NCI-H2107 treated with DMSO at 0.1 percent for 48 hours (cell line): ENCODE measurements at regions not wholly inside any gene's neighbourhood (a gene's known extent, or its start where the extent isn't known, plus 50 kb on each side); places are given as distances from the start of the nearest gene placed in this dataset.
A peak's percentile ranks its signal among the peaks of the same experiment; 100 is the strongest.

ENCODE experiments used
- DNase-seq: peaks from one replicate; lab custom pipeline; 2025; ENCODE audit not compliant: unreplicated experiment; lab: John Stamatoyannopoulos, UW

DNA sequence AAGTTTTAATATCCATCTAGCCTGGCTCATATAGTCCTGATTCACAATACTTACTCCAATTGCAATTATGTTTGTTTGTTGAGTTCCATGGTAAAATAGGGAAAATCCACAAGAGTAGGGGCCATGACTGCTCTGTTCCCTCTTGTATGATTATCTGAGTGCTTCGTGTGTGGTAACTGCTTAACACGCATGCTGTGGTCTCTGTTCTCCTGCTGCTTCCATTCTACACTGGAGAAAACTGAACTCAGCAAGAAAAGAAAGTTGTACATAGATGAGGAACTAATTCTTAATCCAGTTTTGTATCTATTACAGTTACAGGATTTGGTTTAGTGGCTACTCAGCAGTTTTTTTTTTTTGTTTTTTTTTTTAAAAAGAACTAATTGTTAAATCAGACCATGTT, 223.0 kb upstream of the SATB1 start:
- DNase-seq, result no peak

- no peak for DNase-seq
These were observed 220.5 kb upstream of the SATB1 start for GRCh38 chr3:18645619-18646018.

DNA sequence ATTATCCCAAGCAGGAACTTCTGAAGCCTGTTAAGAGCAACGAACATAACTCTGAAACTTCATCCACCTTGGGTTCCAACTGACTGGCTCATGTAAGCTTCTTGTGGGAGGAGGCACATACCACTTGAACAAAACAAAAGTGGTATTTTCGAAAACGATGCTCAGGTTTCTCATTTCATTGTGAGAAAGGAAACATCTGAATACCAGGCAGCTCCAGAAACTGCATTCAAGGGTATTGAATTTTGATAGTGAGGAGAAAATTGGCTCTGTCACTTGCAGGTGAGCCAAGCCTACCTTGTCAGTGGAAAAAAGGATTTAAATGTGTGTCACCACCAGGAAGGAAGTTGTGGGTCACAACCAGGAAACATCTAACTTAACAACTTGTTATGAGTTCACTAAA, 218.1 kb upstream of the SATB1 start:
- DNase-seq, result peak; percentile 10

GRCh38 chr3:18641916-18642315, 216.8 kb upstream of the SATB1 start:
- no peak for DNase-seq

DNA sequence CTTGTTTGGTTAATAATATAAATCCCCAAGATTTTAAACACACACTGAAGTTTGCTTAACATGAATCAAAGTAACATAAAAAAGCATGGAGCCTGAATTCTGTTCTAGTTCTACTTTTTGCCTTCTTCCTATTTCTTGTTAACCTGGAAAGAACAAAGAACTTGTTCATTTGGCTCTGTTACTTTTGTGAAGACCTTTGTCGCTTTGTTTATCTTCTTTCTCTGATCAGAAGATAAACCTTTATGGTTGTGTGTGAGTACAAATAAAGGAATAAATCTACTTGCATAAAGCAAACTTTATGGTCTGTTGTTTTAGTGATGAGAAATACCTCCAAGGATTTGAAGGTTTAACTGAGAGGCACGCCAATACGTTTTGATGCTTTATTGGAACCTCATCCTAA, 210.1 kb upstream of the SATB1 start:
- no peak for DNase-seq

GRCh38 chr3:18634461-18634860, 209.3 kb upstream of the SATB1 start:
- no peak for DNase-seq

GRCh38 chr3:18633002-18633401, 207.9 kb upstream of the SATB1 start:
- DNase-seq, result no peak

- DNase-seq, result no peak
These were observed 205.2 kb upstream of the SATB1 start for GRCh38 chr3:18630295-18630694.

- no peak for DNase-seq
These were observed 199.9 kb upstream of the SATB1 start for GRCh38 chr3:18625085-18625484.

- no peak for DNase-seq
These were observed 198.1 kb upstream of the SATB1 start for GRCh38 chr3:18623220-18623619.

DNA sequence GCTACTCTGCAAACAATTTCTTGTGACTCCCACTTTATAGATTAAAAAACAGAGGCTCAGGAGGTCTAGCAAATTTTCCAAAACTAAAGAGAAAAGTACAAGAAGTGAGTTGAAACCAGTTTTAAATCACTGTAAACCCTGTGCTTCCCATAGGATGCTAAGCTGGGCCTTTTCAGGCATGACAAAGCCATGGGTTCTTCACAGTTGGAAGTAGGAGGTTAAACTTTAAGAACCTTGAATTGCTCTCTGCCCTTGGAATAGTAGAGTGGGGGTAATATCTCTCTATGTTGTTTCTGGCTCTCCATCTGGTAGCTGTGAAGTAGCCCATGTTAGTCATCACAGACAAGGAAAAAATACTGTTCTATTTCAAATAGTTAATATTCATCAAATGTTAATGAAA, 193.6 kb upstream of the SATB1 start:
- DNase-seq, result no peak

- no peak for DNase-seq
These were observed 186.9 kb upstream of the SATB1 start for GRCh38 chr3:18611991-18612390.

GRCh38 chr3:18609187-18609586, 184.0 kb upstream of the SATB1 start:
- DNase-seq, result no peak

GRCh38 chr3:18597919-18598318, 172.8 kb upstream of the SATB1 start:
- no peak for DNase-seq

DNA sequence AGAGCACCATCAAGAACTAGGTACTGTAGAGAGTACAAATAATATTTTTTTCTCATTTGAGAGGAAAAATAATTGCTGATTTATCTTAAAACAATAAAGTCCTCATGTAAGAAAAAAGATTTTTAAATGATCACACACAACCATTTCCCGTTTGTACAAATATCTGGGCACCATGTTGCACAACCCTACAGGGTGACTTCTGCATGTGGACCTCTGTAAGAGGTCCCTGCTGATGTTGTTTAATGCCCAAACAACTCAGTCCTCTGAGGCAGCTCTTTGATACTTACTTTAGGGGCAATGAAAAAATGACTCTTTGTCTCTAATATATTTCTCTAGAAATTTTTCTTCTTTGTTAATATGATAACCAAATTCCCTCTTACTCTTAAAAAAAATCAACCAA, 168.1 kb upstream of the SATB1 start:
- no peak for DNase-seq

- DNase-seq, result no peak
These were observed 166.0 kb upstream of the SATB1 start for GRCh38 chr3:18591120-18591519.

DNA sequence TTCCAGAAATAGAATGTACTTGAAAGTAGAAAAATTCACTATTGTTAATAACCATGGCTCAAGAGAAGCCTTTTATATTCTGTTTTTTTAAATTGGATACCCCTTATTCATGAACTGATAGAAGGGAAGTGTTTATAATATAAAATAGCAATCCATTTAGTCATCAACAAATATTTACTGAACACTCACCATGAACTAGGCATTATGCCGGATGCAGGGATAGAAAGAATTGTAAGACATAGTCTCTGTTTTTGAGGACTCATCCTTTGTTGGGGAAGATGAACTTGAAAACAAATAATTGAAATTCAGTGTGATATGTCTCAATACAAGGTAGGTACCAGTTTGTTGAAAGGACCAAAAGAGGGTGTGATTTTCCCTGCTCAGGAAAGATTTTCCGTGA, 160.9 kb upstream of the SATB1 start:
- no peak for DNase-seq

DNA sequence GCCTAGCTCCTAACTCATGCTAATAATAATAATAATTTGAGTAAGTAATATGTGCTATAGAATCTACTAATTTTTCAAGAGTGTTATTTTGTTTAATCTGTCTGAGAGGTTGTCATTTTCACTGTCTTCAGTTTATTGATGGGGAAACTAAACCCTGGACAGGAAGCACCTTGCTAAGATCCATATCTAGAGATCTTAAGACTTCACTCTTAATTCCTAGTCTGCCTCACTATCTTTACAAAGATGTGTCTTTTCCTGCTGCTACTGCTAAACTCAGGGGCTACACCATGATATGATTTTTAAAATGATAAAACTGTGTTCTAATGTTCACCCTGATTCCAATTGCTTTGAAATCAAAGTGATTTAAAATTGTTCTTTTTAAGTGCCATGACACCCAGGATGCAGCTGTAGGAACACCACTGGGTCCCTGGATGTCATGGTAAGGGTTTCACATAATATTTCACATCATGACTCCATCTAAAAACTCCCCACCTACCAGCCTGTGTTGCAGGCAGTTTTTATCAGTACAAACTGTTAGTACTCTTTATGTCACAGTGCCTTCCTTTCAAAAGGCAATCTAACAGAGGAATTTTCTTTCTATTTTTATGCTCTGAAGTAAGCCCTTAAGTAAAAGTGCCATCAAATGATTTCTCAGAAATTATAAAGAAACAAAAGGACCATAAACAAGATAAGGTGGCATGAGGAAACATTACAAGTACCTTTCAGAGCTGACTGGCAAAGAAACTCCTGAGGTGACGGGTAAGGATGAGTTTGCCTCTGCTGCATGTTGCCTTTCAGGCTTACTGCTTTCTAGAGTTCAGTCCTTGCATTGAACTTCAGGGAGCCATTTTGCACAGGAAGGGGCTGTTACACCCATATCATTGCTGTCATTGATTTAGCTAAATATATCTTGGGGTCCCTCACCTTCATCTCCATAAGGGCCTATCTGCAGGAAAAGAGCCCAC, 160.1 kb upstream of the SATB1 start:
- DNase-seq, result no peak

GRCh38 chr3:18580268-18580667, 155.1 kb upstream of the SATB1 start:
- DNase-seq, result no peak

DNA sequence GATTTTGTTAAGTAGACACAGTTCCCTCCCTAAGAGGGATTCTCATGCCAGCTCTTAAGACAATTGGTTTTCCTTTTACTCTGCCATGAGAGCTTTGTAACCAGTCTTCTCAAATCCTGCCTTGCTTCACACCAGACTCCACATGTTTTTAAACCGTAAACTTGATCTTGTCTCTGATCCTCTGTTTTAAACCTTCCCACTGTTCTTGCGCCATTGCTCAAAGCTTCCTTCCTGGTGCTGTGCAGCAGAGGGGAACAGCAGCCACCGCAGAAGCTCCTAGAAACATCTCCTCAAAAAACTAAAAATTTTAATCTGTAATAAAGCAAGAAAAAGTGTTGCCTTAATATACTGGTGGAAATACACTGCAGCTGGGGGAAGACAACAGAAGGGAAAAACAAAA, 154.5 kb upstream of the SATB1 start:
- no peak for DNase-seq

DNA sequence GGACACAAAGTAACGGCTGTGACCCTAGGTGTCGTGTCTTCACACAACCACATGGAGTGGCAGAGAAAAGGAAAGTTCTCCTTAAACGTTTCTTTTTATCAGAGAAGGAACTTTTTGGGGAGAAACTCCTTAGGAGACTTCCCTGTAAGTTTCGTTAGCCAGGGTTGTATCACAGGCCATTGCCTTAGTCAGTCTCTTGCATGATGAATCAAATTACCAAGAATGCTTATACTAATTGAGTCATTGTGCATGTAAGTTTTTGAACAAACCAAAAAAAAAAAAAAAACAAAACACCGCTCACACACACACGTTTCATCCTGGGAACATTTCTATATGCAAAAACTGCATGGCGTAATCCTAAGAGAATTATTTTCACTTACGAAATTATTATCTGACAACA, 150.4 kb upstream of the SATB1 start:
- no peak for DNase-seq

DNA sequence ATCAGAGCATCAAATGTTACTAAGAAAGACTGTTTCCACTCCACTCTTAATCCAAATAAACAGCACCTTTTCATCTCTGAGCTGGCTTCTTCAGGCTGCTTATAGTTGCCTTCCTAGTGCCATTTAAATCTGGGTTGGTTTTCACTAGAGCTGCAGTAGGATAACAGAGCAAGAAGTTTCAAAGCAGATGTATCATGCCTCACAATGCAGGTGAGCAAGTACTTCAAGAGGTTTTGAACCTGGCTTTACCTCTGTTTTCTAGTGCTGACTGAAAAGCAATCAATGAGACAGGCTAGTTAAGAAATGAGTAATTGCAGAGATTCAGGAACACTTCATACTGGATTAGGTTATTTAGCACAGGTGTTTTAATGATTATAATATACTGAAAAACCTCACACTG, 147.7 kb upstream of the SATB1 start:
- DNase-seq, result peak; percentile 7

GRCh38 chr3:18567293-18567692, 142.2 kb upstream of the SATB1 start:
- DNase-seq, result no peak
